Common myeloid progenitor, CD34-positive (primary cell): ENCODE measurements at regions not wholly inside any gene's neighbourhood (a gene's known extent, or its start where the extent isn't known, plus 50 kb on each side); places are given as distances from the start of the nearest gene placed in this dataset.

Experiments used
- CTCF ChIA-PET: fragments of 350-600 bp; sonication (Branson Sonifier 250); formaldehyde crosslinking; loops from one replicate; lab custom pipeline; 2021; ENCODE audit warnings: antibody characterized with exemption; lab: Charles Lee
- POLR2A ChIA-PET: fragments of 350-600 bp; sonication (Branson Sonifier 250); formaldehyde crosslinking; loops from one replicate; lab custom pipeline; 2021; ENCODE audit warnings: antibody characterized with exemption; lab: Charles Lee
- DNase-seq, 3 donors: peaks; one replicate each; pipeline versions ENCODE4 v3.0.0 to v3.0.0-alpha.2; 2013
- H3K27ac ChIP-seq, 2 experiments: 1 replicate in 1 of 2; 2 replicates in 1 of 2; pipeline ENCODE4 v1.7.0; 2013; ENCODE audit warnings: inconsistent platforms in 2 of 2, low read length in 2 of 2, mild to moderate bottlenecking in 2 of 2, low read depth in 1 of 2, moderate library complexity in 1 of 2; ENCODE audit not compliant: severe bottlenecking in 2 of 2, insufficient read depth in 1 of 2, poor library complexity in 1 of 2
- H3K27me3 ChIP-seq, 5 experiments: replicated peaks in 2 of 5; 1 replicate in 3 of 5; 2 replicates in 2 of 5; pipeline versions ENCODE4 v1.6.1 to v1.7.0; 2013; ENCODE audit warnings: low read length in 4 of 5, mild to moderate bottlenecking in 2 of 5, moderate library complexity in 2 of 5, inconsistent platforms in 1 of 5; ENCODE audit not compliant: insufficient read depth in 5 of 5, control insufficient read depth in 4 of 5
- H3K36me3 ChIP-seq, 4 experiments: 1 replicate in 2 of 4; 2 replicates in 2 of 4; pipeline versions ENCODE4 v1.6.1 to v1.7.0; 2013; ENCODE audit warnings: low read length in 3 of 4, control low read depth in 1 of 4, mild to moderate bottlenecking in 1 of 4; ENCODE audit not compliant: control insufficient read depth in 4 of 4, insufficient read depth in 4 of 4
- H3K4me1 ChIP-seq, 4 experiments: 1 replicate in 3 of 4; 2 replicates in 1 of 4; pipeline versions ENCODE4 v1.6.1 to v1.7.1; 2013; ENCODE audit warnings: low read length in 3 of 4, mild to moderate bottlenecking in 3 of 4, control low read depth in 1 of 4, inconsistent platforms in 1 of 4, moderate library complexity in 1 of 4; ENCODE audit not compliant: control insufficient read depth in 4 of 4, insufficient read depth in 4 of 4; ENCODE audit errors: control extremely low read depth in 1 of 4
- H3K4me3 ChIP-seq, 7 experiments: 1 replicate in 4 of 7; 2 replicates in 3 of 7; pipeline versions ENCODE4 v1.5.1 to v1.7.0; 2013; ENCODE audit warnings: mild to moderate bottlenecking in 7 of 7, low read length in 6 of 7, moderate library complexity in 6 of 7, inconsistent platforms in 2 of 7, low read depth in 2 of 7, control low read depth in 1 of 7; ENCODE audit not compliant: insufficient read depth in 4 of 7, control insufficient read depth in 1 of 7; ENCODE audit errors: extremely low read depth in 1 of 7
- H3K9me3 ChIP-seq, 5 experiments: 1 replicate in 4 of 5; 2 replicates in 1 of 5; pipeline versions ENCODE4 v1.6.1 to v1.7.1; 2013; ENCODE audit warnings: low read length in 4 of 5, mild to moderate bottlenecking in 2 of 5, inconsistent platforms in 1 of 5, low read depth in 1 of 5, moderate library complexity in 1 of 5; ENCODE audit not compliant: control insufficient read depth in 4 of 5, insufficient read depth in 2 of 5; ENCODE audit errors: control extremely low read depth in 1 of 5
- WGBS: methylation state at CpG from one replicate; pipeline ENCODE4 v1.1.5; 2013; ENCODE audit not compliant: insufficient coverage; 5-methylcytosine and 5-hydroxymethylcytosine counted together

GRCh38 chr1:187122566-187122965 lies 293.8 kb downstream of the PLA2G4A start:
- H3K9me3 ChIP-seq = no peaks in the 10 kb centered on the region
- DNase-seq = no peak
- no peaks in the 10 kb centered on the region for H3K36me3 ChIP-seq
- no peaks in the 10 kb centered on the region for H3K27me3 ChIP-seq
- H3K4me3 ChIP-seq = no peak overlapping the region
- ChIA-PET POLR2A (no interaction called here), CTCF (no interaction called here)
- no peaks in the 10 kb centered on the region for H3K4me1 ChIP-seq
- no CpG with 5 or more reads among the region's 2 CpGs for WGBS
- H3K27ac ChIP-seq = no peak overlapping the region

DNA sequence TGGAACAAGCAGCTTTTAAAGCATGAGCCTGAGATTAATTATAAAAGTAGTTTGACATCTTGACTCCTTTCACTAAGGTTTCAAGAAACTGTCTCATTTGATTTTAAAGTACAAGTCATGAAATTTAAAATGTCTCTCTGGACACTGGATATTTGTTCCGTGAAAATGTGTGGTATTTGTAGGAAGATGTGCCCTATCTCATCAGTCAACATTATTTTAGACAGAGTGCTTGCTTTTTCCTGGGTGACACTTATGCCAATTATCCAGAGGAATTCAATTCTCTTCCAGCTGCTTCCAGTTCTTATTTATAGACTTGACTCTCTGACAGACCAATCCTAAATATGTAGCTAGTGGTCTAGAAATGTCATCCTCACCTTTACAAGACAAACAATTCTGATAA lies 300.4 kb downstream of the PLA2G4A start:
- ChIA-PET CTCF (interaction anchor here (0.6 kb wide), 1 partner anchor 576 kb away, joined by 4 read pairs; no protein-coding TSS in a partner anchor), POLR2A (no interaction called here)
- Histone ChIP-seq H3K4me1 (no peaks in the 10 kb centered on the region), H3K36me3 (no peaks in the 10 kb centered on the region), H3K27me3 (no peaks in the 10 kb centered on the region), H3K4me3 (no peak overlapping the region), H3K9me3 (no peaks in the 10 kb centered on the region), H3K27ac (no peak overlapping the region)
- DNase-seq = no peak
- WGBS = no CpG with 5 or more reads among the region's 1 CpG

GRCh38 chr1:187143783-187144182 lies 315.0 kb downstream of the PLA2G4A start:
- POLR2A ChIA-PET = no interaction called here

DNA sequence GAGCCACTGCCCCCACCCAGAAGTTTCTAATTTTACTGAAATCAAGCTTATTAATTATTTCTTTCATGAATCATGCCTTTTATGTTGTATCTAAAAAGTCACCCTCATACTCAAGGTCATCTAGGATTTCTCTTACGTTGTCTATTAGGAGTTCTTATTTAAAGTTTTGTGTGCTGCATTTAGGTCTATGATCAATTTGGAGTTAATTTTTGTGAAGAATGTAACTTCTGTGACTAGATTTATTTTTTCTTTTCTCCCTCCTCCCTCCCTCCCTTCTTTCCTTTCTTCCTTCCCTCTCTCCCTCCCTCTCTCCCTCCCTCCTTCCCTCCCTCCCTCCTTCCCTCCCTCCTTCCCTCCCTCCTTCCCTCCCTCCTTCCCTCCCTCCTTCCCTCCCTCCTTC lies 317.6 kb downstream of the PLA2G4A start:
- H3K36me3 ChIP-seq = no peaks in the 10 kb centered on the region
- ChIA-PET POLR2A (no interaction called here), CTCF (no interaction called here)
- H3K4me1 ChIP-seq = no peaks in the 10 kb centered on the region
- H3K4me3 ChIP-seq = no peak overlapping the region
- H3K27ac ChIP-seq = no peak overlapping the region
- H3K9me3 ChIP-seq = peaks cover 0 to 6% (median 0%) of the 10 kb centered on the region in 5 experiments
- WGBS = no CpG with 5 or more reads among the region's 1 CpG
- H3K27me3 ChIP-seq = no peaks in the 10 kb centered on the region
- no peak for DNase-seq

More at GRCh38 chr1:187143783-187144182, 315.0 kb downstream of the PLA2G4A start:
- CTCF ChIA-PET = no interaction called here
- H3K9me3 ChIP-seq = peaks cover 0 to 3% (median 0%) of the 10 kb centered on the region in 5 experiments
- H3K27me3 ChIP-seq = no peaks in the 10 kb centered on the region
- no peak overlapping the region for H3K27ac ChIP-seq
- no peaks in the 10 kb centered on the region for H3K36me3 ChIP-seq
- no peak for DNase-seq
- no peak overlapping the region for H3K4me3 ChIP-seq
- H3K4me1 ChIP-seq = no peaks in the 10 kb centered on the region

DNA sequence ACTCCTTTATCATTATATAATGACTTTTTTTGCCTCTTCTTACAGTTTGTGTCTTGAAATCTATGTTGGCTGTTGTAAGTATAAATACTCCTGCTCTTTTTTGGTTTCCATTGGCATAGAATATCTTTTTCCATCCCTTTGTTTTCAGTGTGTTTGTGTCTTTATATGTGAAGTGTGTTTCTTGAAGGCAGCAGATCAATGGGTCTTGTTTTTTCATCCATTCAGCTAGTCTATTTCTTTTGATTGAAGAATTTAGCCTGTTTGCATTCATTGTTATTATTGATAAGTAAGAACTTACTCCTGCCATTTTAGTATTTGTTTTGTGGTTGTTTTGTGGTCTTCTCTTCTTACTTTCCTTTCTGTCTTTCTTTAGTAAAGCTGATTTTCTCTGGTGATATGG lies 322.8 kb downstream of the PLA2G4A start:
- Histone ChIP-seq H3K27ac (no peak overlapping the region), H3K27me3 (no peaks in the 10 kb centered on the region), H3K36me3 (no peaks in the 10 kb centered on the region), H3K4me3 (no peak overlapping the region), H3K9me3 (peaks cover 0 to 14% (median 4%) of the 10 kb centered on the region in 5 experiments), H3K4me1 (no peaks in the 10 kb centered on the region)
- ChIA-PET POLR2A (no interaction called here), CTCF (no interaction called here)
- peak in 1 of 3 donors; percentile 3 for DNase-seq

DNA sequence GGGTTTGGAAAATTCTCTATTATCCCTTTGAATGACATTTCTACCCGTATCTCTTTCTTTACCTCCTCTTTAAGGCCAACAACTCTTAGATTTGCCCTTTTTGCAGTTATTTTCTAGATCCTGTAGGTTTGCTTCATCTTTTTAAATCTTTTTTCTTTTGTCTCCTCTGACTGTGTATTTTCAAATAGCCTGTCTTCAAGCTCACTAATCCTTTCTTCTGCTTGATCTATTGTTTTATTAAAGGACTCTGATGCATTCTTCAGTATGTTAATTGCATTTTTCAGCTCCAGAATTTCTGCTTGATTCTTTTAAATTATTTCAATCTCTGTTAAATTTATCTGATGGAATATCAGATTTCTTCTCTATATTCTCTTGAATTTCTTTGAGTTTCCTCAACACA lies 324.3 kb downstream of the PLA2G4A start:
- CTCF ChIA-PET = interaction anchor here (1.5 kb wide), 1 partner anchor 17 kb away, joined by 3 read pairs; no protein-coding TSS in a partner anchor

GRCh38 chr1:187157115-187157514 lies 328.4 kb downstream of the PLA2G4A start:
- Histone ChIP-seq H3K4me3 (no peak overlapping the region), H3K27ac (no peak overlapping the region), H3K36me3 (no peaks in the 10 kb centered on the region), H3K27me3 (peaks cover 0 to 2% (median 0%) of the 10 kb centered on the region in 5 experiments), H3K4me1 (no peaks in the 10 kb centered on the region), H3K9me3 (peaks cover 0 to 7% (median 2%) of the 10 kb centered on the region in 5 experiments)
- ChIA-PET POLR2A (no interaction called here), CTCF (no interaction called here)
- DNase-seq = no peak
- WGBS = no CpG with 5 or more reads among the region's 1 CpG

More for the DNA sequence above, 324.3 kb downstream of the PLA2G4A start:
- H3K4me3 ChIP-seq = no peak overlapping the region
- no CpG with 5 or more reads among the region's 1 CpG for WGBS
- DNase-seq = no peak
- no peaks in the 10 kb centered on the region for H3K4me1 ChIP-seq
- H3K27ac ChIP-seq = no peak overlapping the region
- no peaks in the 10 kb centered on the region for H3K27me3 ChIP-seq
- POLR2A ChIA-PET = no interaction called here
- peaks cover 0 to 14% (median 2%) of the 10 kb centered on the region in 5 experiments for H3K9me3 ChIP-seq
- no peaks in the 10 kb centered on the region for H3K36me3 ChIP-seq
